ENCODE measurements at regions not wholly inside any gene's neighbourhood (a gene's known extent, or its start where the extent isn't known, plus 50 kb on each side); places are given as distances from the start of the nearest gene placed in this dataset.

- Histone ChIP-seq H2AFZ (ENCODE audit: low read depth, low read length, poor library complexity, severe bottlenecking) (no peak overlapping the region), H3K36me3 (ENCODE audit: control insufficient read depth in 1 of 2, insufficient read depth in 2 of 2, low read length in 2 of 2) (no peaks in the 10 kb centered on the region), H3K4me2 (ENCODE audit: low read length) (no peak overlapping the region), H3K9me3 (ENCODE audit: control insufficient read depth in 1 of 2, insufficient read depth in 1 of 2, low read depth in 1 of 2, low read length in 2 of 2) (no peaks in the 10 kb centered on the region), H3K79me2 (ENCODE audit: insufficient read depth, low read length) (no peaks in the 10 kb centered on the region), H3K9me2 (ENCODE audit: insufficient read depth) (no peaks in the 10 kb centered on the region), H4K20me1 (ENCODE audit: insufficient read depth) (no peaks in the 10 kb centered on the region), H3K4me1 (ENCODE audit: control insufficient read depth in 1 of 2, insufficient read depth in 2 of 2, low read length in 2 of 2) (no peaks in the 10 kb centered on the region), H3K27me3 (ENCODE audit: insufficient read depth, low read length) (0 out of 2 replicates have a peak, but pooled peaks cover 2% of the 10 kb centered on the region), H3K9ac (ENCODE audit: low read length) (no peak overlapping the region), H3K27ac (ENCODE audit: low read depth, low read length) (no peak overlapping the region), H3K4me3 (replicated peaks in 1 of 2; ENCODE audit: low read depth in 1 of 2, low read length in 2 of 2) (no peak overlapping the region)
- ChIA-PET POLR2A (no interaction called here), CTCF (no interaction called here), RAD21 (ENCODE audit: low non-redundant PET in 1 of 2, low total read pairs in 2 of 2, uncharacterized antibody in 2 of 2, unreplicated experiment in 2 of 2) (interaction anchor here in 1 of 2 experiments (0.7 kb wide), 1 partner anchor 158 kb away, joined by 4 read pairs; no protein-coding TSS in a partner anchor)
- DNase-seq (ENCODE audit: low read depth, low spot score) (no peak), ATAC-seq (no peak)
- TF ChIP-seq RAD21 (IDR thresholded peaks at IDR 0.05; ENCODE audit: low read depth) (no peak), SIN3A (IDR thresholded peaks at IDR 0.05; ENCODE audit: low read depth) (no peak), POLR2A (IDR thresholded peaks at IDR 0.05; ENCODE audit: borderline replicate concordance, extremely low read depth, insufficient read depth, insufficient read length) (no peak), REST (IDR thresholded peaks at IDR 0.05; ENCODE audit: low read depth) (no peak), SP1 (IDR thresholded peaks at IDR 0.05; ENCODE audit: low read depth) (no peak), YY1 (IDR thresholded peaks at IDR 0.05; ENCODE audit: extremely low read depth, insufficient replicate concordance, low read depth, low read length) (no peak), TCF7L2 (IDR thresholded peaks at IDR 0.05; ENCODE audit: borderline replicate concordance, extremely low read depth, insufficient read depth, insufficient read length) (no peak), CBX3 (IDR thresholded peaks at IDR 0.05; ENCODE audit: low read depth) (no peak), CTCF (IDR thresholded peaks at IDR 0.05 in 2 of 3, conservative IDR thresholded peaks at IDR 0.05 in 1 of 3; ENCODE audit: borderline replicate concordance in 1 of 3, insufficient read depth in 1 of 3, low read depth in 2 of 3, low read length in 2 of 3) (no peak), ATF3 (IDR thresholded peaks at IDR 0.05) (no peak), ZBTB33 (IDR thresholded peaks at IDR 0.05; ENCODE audit: extremely low read depth, insufficient replicate concordance, low read length) (no peak), CEBPB (IDR thresholded peaks at IDR 0.05; ENCODE audit: low read depth) (no peak), POLR2AphosphoS5 (IDR thresholded peaks at IDR 0.05; ENCODE audit: low read depth, low read length) (no peak), EZH2 (IDR thresholded peaks at IDR 0.05) (no peak), ELF1 (IDR thresholded peaks at IDR 0.05; ENCODE audit: borderline replicate concordance, low read depth) (no peak), ZFX (IDR thresholded peaks at IDR 0.05) (no peak), EZH2phosphoT487 (IDR thresholded peaks at IDR 0.05; ENCODE audit: borderline replicate concordance) (no peak), MAX (IDR thresholded peaks at IDR 0.05) (no peak), FOSL1 (IDR thresholded peaks at IDR 0.05; ENCODE audit: low read depth) (no peak)
- no TSS peak for BruUV-seq (replicated peaks)
- intact Hi-C loops (cut with micrococcal nuclease) = no loop called here
Measured at GRCh38 chr4:52212702-52213101, 161.6 kb downstream of the SPATA18 start.
